ENCODE measurements at regions not wholly inside any gene's neighbourhood (a gene's known extent, or its start where the extent isn't known, plus 50 kb on each side); places are given as distances from the start of the nearest gene placed in this dataset.

- TF ChIP-seq CTCF (IDR thresholded peaks at IDR 0.05; ENCODE audit: borderline replicate concordance, extremely low read depth, low read length, poor library complexity, severe bottlenecking), result no peak
- TF ChIP-seq EZH2 (IDR thresholded peaks at IDR 0.05; ENCODE audit: borderline replicate concordance, low read depth, low read length, severe bottlenecking), result no peak
Measured at GRCh38 chr2:217288472-217289063, 428.7 kb upstream of the TNP1 start.
